COR-L47 (cell line): ENCODE measurements at regions not wholly inside any gene's neighbourhood (a gene's known extent, or its start where the extent isn't known, plus 50 kb on each side); places are given as distances from the start of the nearest gene placed in this dataset.
"Not testable (repeated sequence)": the region's sequence is repeated elsewhere in the genome, so short reads cannot be mapped to it uniquely, and the experiment has no call there.

Source experiments
- DNase-seq: peaks from one replicate; lab custom pipeline; 2025; lab: John Stamatoyannopoulos, UW

GRCh38 chr14:65966188-65966587 lies 520.0 kb upstream of the CCDC196 start:
- DNase-seq: no peak

DNA sequence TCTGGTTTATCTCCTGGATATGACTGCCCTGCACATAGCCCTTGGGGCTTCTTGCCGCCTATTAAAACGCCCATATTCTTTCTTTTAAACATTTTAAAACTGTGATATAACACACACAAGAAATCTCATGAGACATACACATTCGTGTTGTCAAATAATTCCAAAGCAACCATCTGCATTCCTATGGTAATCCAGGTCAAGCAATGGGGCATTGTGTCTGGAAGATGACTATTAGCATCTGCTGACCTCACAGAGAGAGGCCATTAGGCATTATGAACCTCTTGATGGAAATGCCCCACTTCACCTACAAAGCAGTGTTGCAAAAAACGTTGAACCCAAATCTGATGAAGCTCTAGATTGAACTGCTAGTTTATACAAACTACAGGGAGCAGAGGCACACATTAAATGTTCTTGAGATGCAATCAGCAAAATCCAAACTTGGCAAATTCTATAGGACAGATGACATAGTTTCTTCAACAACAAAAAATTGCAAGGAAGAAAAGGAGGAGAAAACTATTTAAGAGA lies 513.8 kb upstream of the CCDC196 start:
- no peak for DNase-seq

GRCh38 chr14:65972891-65973290 lies 513.3 kb upstream of the CCDC196 start:
- DNase-seq: no peak

GRCh38 chr14:65975865-65976264 lies 510.3 kb upstream of the CCDC196 start:
- DNase-seq: no peak

- peak; percentile 59 for DNase-seq
Observed at GRCh38 chr14:65976761-65977404, 509.3 kb upstream of the CCDC196 start.

DNA sequence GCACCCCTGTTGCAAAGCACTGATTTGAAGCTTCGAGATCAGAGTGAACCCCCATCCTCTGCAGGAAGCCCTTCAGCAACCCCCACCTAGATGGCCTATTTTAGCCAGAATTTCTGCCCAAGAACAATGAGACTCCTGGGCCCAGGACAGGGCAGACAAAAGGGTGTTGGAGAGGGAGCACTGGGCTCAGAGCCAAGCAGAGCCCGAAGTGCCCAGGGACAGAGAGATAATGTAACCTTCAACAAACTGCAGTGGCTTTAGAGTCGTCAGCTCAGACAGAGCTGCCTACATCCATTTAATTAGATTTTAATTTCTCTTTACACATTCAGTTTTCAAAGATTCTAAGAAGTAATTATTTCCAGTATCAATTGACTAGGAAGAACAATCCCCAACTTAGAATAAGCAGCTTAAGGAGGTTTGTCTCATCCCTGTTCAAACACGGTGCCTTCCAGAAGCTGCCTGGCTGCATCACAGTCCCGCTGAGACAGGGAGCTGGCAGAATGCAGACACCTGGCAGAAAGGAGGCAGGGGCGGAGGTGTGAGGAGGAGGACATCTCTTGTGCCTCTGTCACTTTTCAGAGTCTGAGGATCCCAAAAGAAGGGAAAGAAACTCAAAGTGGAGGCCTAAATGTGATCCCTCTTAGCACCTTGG lies 504.9 kb upstream of the CCDC196 start:
- DNase-seq: peak; percentile 9

GRCh38 chr14:65986041-65986440 lies 500.1 kb upstream of the CCDC196 start:
- no peak for DNase-seq

GRCh38 chr14:65989981-65990380 lies 496.2 kb upstream of the CCDC196 start:
- no peak for DNase-seq

GRCh38 chr14:65991104-65991503 lies 495.1 kb upstream of the CCDC196 start:
- DNase-seq: no peak

DNA sequence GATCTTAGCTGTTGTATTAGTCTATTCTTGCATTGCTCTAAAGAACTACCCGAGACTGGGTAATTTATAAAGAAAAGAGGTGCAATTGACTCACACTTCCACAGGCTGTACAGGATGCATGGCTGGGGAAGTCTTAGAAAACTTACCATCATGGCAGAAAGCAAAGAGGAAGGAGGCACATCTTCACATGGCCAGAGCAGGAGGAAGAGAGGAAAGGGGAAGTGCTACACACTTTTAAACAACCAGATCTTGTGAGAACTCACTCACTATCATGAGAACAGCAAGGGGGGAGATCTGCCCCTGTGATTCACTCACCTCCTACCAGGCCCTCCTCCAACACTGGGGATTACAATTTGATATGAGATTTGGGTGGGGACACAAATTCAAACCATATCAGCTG lies 494.2 kb upstream of the CCDC196 start:
- DNase-seq: not testable (repeated sequence)

GRCh38 chr14:65993103-65993502 lies 493.1 kb upstream of the CCDC196 start:
- DNase-seq: no peak

GRCh38 chr14:65993996-65994395 lies 492.2 kb upstream of the CCDC196 start:
- DNase-seq: no peak

DNA sequence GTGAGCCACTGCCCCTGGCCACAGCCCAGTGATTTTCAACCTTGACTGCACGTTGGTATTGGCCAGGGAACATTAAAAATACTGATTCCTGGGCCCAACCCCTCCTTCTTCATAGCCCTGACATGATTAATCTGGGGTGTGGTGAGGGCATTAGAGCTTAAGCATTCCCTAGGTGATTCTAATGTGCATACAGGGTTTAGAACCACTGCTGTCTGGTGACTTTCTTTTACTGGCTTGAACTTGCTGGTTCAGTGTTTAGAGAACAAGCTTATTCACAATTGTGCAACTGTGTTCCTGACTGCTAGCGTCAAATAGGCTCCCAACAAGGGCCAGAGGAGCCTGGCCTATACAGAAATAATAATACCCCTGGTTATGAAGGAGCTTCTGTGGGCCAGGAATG lies 488.8 kb upstream of the CCDC196 start:
- DNase-seq: no peak

GRCh38 chr14:65999865-66000264 lies 486.3 kb upstream of the CCDC196 start:
- DNase-seq: no peak

- DNase-seq: no peak
Observed at GRCh38 chr14:66000766-66001165, 485.4 kb upstream of the CCDC196 start.

- DNase-seq: no peak
Observed at GRCh38 chr14:66001356-66001755, 484.8 kb upstream of the CCDC196 start.

GRCh38 chr14:66003082-66003730 lies 483.0 kb upstream of the CCDC196 start:
- DNase-seq: no peak

DNA sequence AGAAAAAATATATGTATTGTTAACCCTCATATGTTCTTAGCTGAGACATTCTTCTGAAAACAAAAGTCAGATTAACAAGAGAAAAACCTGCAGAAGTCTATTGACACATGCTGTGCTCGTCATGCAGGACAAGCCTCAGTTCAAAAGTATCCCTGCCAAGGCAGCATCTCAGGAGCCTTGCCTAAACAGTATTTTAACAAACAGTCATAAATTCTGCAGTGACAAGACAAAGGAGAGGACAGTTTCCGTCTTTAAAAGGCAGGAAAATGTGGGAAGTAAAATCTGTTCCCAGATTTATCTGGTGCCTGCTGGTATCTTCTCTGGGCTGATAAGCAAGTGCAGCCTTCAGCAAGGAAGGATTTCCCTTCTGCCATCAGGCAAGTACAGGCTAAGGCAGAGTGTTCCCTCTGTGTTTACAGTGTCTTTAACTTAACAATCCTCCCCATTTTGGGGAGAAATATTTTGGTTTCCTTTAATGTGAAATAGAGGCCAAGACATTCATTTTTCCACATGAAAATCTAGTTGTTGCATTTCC lies 480.2 kb upstream of the CCDC196 start:
- no peak for DNase-seq

- no peak for DNase-seq
Observed at GRCh38 chr14:66008631-66009030, 477.5 kb upstream of the CCDC196 start.

DNA sequence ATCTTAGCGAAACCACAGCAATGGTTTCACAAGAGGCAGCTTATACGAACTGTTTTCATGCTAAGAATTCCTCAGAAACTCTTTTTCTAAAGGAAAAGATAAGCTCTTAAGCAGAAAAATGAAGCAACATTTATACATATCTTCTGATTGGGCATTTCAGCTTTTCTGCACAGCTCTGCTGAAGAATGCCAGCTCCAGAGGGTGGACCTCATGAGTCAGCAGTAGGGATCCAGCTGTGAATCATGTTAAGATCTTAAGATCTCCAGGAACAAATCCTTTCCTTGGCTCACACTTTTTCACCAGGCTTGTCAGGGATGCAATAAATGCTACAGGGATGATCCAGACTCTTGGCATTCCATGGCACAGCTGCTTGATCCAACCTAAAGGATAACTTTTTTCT lies 477.1 kb upstream of the CCDC196 start:
- DNase-seq: no peak

DNA sequence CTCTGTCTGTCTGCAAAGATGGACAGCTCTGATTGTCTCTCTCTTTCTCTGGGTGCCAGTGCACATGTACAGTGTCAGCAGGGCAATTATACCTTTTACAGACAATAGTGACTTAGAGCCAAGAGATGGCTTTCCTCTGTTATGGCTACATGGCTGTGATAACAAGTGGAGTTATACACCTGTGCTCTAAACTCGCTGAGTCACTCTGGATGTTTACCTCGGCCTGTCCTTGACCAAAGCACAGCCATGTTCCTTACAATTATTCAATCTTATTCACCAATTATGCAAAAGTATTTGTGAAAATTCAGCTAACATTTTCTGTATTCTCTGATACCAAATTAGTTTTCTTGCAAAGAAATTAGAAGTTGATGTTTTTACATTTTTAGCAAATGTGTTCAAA lies 475.5 kb upstream of the CCDC196 start:
- no peak for DNase-seq

DNA sequence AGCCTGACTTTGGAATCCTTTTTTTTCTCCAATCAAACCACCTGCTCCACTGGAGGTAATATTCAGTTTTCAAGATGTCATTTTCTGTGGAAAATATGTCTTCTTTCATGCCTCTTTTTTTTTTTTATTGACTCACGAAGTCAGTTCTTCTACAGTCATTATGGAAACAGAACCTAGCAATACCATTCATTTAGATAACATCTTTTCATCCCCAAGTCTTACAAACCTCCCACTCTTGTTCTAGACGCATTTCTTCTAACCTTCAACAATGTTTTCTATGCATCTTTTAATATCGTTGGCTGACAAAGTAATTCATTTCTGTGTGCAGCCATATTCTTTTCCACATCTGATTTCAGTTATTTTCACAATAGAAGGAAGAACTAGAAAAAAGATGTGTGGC lies 474.3 kb upstream of the CCDC196 start:
- DNase-seq: no peak

- DNase-seq: not testable (repeated sequence)
Observed at GRCh38 chr14:66013607-66014006, 472.6 kb upstream of the CCDC196 start.
